ENCODE measurements at regions not wholly inside any gene's neighbourhood (a gene's known extent, or its start where the extent isn't known, plus 50 kb on each side); places are given as distances from the start of the nearest gene placed in this dataset.

DNA sequence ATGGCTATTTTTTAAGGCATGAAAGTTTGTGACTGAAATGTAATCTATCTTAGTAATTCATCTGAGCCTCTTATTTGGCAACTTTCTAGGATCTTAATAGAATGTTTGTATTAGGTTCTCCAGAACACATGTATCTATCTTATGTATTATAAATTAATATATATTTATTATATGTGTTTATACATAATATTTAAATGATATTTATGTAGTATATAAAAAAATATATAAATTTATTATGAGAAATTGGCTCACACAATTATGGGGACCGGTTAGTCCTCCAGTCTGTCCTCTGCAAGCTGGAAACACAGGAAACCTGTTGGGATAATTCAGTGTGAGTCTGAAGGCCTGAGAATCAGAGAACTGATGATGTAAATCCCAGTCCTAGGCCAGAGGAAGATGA, 155.7 kb downstream of the AMY1C start:
- BruUV-seq (replicated peaks), result no TSS peak
- Histone ChIP-seq H3K27me3 (ENCODE audit: control insufficient read depth, insufficient read depth, low read length) (no peaks in the 10 kb centered on the region), H3K9me3 (ENCODE audit: control insufficient read depth, insufficient read depth, low read depth, low read length) (no peaks in the 10 kb centered on the region), H3K4me1 (ENCODE audit: control insufficient read depth, insufficient read depth, low read length) (no peaks in the 10 kb centered on the region), H3K4me3 (ENCODE audit: low read depth in 2 of 2, low read length in 2 of 2) (no peak overlapping the region), H3K36me3 (ENCODE audit: control insufficient read depth, insufficient read depth, low read length) (no peaks in the 10 kb centered on the region), H3K27ac (ENCODE audit: low read length) (no peak overlapping the region)
- intact Hi-C loops (cut with micrococcal nuclease; ENCODE audit: unreplicated experiment) (no loop called here), in situ Hi-C loops (cut with HindIII; ENCODE audit: low pct_unique_long_range_greater_than_20kb, low sequenced_read_pairs) (no loop called here)
- CTCF ChIA-PET, result no interaction called here
- no peak for ATAC-seq
- DNase-seq (ENCODE audit: low read depth, low spot score), result no peak
- POLR2A ChIA-PET, result no interaction called here
- TF ChIP-seq, protein P1, sequence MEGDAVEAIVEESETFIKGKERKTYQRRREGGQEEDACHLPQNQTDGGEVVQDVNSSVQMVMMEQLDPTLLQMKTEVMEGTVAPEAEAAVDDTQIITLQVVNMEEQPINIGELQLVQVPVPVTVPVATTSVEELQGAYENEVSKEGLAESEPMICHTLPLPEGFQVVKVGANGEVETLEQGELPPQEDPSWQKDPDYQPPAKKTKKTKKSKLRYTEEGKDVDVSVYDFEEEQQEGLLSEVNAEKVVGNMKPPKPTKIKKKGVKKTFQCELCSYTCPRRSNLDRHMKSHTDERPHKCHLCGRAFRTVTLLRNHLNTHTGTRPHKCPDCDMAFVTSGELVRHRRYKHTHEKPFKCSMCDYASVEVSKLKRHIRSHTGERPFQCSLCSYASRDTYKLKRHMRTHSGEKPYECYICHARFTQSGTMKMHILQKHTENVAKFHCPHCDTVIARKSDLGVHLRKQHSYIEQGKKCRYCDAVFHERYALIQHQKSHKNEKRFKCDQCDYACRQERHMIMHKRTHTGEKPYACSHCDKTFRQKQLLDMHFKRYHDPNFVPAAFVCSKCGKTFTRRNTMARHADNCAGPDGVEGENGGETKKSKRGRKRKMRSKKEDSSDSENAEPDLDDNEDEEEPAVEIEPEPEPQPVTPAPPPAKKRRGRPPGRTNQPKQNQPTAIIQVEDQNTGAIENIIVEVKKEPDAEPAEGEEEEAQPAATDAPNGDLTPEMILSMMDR (IDR thresholded peaks at IDR 0.05), result no peak
- TF ChIP-seq TCF7L2 (IDR thresholded peaks at IDR 0.05; ENCODE audit: low read depth, low read length) (no peak), SIN3A (IDR thresholded peaks at IDR 0.05; ENCODE audit: borderline replicate concordance, insufficient read depth, low read depth, low read length) (no peak), POLR2AphosphoS5 (IDR thresholded peaks at IDR 0.05; ENCODE audit: low read depth, low read length) (no peak)
- TF ChIP-seq, protein P2, sequence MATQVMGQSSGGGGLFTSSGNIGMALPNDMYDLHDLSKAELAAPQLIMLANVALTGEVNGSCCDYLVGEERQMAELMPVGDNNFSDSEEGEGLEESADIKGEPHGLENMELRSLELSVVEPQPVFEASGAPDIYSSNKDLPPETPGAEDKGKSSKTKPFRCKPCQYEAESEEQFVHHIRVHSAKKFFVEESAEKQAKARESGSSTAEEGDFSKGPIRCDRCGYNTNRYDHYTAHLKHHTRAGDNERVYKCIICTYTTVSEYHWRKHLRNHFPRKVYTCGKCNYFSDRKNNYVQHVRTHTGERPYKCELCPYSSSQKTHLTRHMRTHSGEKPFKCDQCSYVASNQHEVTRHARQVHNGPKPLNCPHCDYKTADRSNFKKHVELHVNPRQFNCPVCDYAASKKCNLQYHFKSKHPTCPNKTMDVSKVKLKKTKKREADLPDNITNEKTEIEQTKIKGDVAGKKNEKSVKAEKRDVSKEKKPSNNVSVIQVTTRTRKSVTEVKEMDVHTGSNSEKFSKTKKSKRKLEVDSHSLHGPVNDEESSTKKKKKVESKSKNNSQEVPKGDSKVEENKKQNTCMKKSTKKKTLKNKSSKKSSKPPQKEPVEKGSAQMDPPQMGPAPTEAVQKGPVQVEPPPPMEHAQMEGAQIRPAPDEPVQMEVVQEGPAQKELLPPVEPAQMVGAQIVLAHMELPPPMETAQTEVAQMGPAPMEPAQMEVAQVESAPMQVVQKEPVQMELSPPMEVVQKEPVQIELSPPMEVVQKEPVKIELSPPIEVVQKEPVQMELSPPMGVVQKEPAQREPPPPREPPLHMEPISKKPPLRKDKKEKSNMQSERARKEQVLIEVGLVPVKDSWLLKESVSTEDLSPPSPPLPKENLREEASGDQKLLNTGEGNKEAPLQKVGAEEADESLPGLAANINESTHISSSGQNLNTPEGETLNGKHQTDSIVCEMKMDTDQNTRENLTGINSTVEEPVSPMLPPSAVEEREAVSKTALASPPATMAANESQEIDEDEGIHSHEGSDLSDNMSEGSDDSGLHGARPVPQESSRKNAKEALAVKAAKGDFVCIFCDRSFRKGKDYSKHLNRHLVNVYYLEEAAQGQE (IDR thresholded peaks at IDR 0.05; ENCODE audit: insufficient read depth in 1 of 2, low read depth in 2 of 2, low read length in 1 of 2), result no peak

DNA sequence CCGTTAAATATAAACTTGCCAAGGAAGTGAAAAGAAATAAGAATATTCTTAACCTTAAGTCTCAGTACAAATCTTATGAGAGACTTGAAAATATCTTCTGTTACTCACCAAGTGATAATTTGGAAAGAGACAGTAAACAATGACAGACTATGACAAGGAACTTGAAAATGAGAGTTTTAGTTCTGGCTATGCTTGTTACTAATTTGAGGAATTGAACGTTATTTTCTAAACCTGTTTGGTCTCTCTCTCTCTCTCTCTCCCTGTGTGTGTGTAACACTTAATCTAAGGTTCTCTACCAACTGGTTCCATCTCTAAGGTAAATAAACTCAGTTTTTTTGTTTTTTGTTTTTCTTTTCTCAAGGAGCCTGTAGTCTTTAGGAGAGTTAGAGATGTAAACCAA, 161.8 kb downstream of the AMY1C start:
- H3K9me3 ChIP-seq (ENCODE audit: control insufficient read depth, insufficient read depth, low read depth, low read length), result no peaks in the 10 kb centered on the region
- no peaks in the 10 kb centered on the region for H3K27me3 ChIP-seq (ENCODE audit: control insufficient read depth, insufficient read depth, low read length)
- H3K27ac ChIP-seq (ENCODE audit: low read length), result no peak overlapping the region
- no peak for DNase-seq (ENCODE audit: low read depth, low spot score)
- TF ChIP-seq TCF7L2 (IDR thresholded peaks at IDR 0.05; ENCODE audit: low read depth, low read length), result no peak
- TF ChIP-seq POLR2AphosphoS5 (IDR thresholded peaks at IDR 0.05; ENCODE audit: low read depth, low read length), result no peak
- no peak for TF ChIP-seq SIN3A (IDR thresholded peaks at IDR 0.05; ENCODE audit: borderline replicate concordance, insufficient read depth, low read depth, low read length)
- TF ChIP-seq, protein P1 (IDR thresholded peaks at IDR 0.05), result no peak
- TF ChIP-seq, protein P2 (IDR thresholded peaks at IDR 0.05; ENCODE audit: insufficient read depth in 1 of 2, low read depth in 2 of 2, low read length in 1 of 2), result no peak
- POLR2A ChIA-PET, result no interaction called here
- ATAC-seq, result no peak
- intact Hi-C loops (cut with micrococcal nuclease; ENCODE audit: unreplicated experiment), result no loop called here
- no peaks in the 10 kb centered on the region for H3K4me1 ChIP-seq (ENCODE audit: control insufficient read depth, insufficient read depth, low read length)
- BruUV-seq (replicated peaks), result no TSS peak
- in situ Hi-C loops (cut with HindIII; ENCODE audit: low pct_unique_long_range_greater_than_20kb, low sequenced_read_pairs), result no loop called here
- no peaks in the 10 kb centered on the region for H3K36me3 ChIP-seq (ENCODE audit: control insufficient read depth, insufficient read depth, low read length)
- CTCF ChIA-PET, result no interaction called here
- no peak overlapping the region for H3K4me3 ChIP-seq (ENCODE audit: low read depth in 2 of 2, low read length in 2 of 2)

Data from Panc1 (cell line).